Gastroesophageal sphincter (tissue), 4 donors: ENCODE measurements at regions not wholly inside any gene's neighbourhood (a gene's known extent, or its start where the extent isn't known, plus 50 kb on each side); places are given as distances from the start of the nearest gene placed in this dataset.
"Not testable (repeated sequence)": the region's sequence is repeated elsewhere in the genome, so short reads cannot be mapped to it uniquely, and the experiment has no call there.

Source experiments
- ATAC-seq: fragments of 150-250 bp; one replicate; pipeline ENCODE4 v1.9.1; 2016; ENCODE audit warnings: mild to moderate bottlenecking, moderate library complexity
- H3K27ac ChIP-seq, 4 donors: fragments of 200-600 bp; sonication (generic) in 3 of 4; 1 replicate in 3 of 4; 2 replicates in 1 of 4; pipeline ENCODE4 v1.5.1; 2016 to 2019
- H3K27me3 ChIP-seq: fragments of 200-600 bp; sonication (generic); one replicate; pipeline ENCODE4 v1.5.1; 2019
- H3K36me3 ChIP-seq, 2 donors: fragments of 200-600 bp; sonication (generic); one replicate each; pipeline ENCODE4 v1.5.1; 2019; ENCODE audit warnings: control low read depth in 1 of 2
- H3K4me1 ChIP-seq, 3 donors: fragments of 200-600 bp; sonication (generic); 1 replicate in 2 of 3; 2 replicates in 1 of 3; pipeline ENCODE4 v1.5.1; 2016 to 2019; ENCODE audit warnings: control low read depth in 2 of 3
- H3K4me3 ChIP-seq, 2 donors: fragments of 200-600 bp; sonication (generic); one replicate each; pipeline ENCODE4 v1.5.1; 2019; ENCODE audit warnings: mild to moderate bottlenecking in 1 of 2, moderate library complexity in 1 of 2
- H3K9me3 ChIP-seq, 3 donors: fragments of 200-600 bp; sonication (generic); one replicate each; pipeline ENCODE4 v1.5.1; 2017 to 2019; ENCODE audit warnings: control low read depth in 2 of 3
- EP300 ChIP-seq: sonication (generic); formaldehyde crosslinking; IDR thresholded peaks from one replicate; pipeline ENCODE4 v1.6.1; 2017; ENCODE audit warnings: antibody characterized with exemption, mild to moderate bottlenecking
- POLR2A ChIP-seq, 2 donors: fragments of 450-650 bp; IDR thresholded peaks; one replicate each; pipeline ENCODE4 v1.6.1; 2017; ENCODE audit warnings: antibody characterized with exemption in 2 of 2, mild to moderate bottlenecking in 2 of 2, moderate library complexity in 1 of 2
- POLR2AphosphoS5 ChIP-seq: sonication (generic); formaldehyde crosslinking; IDR thresholded peaks from one replicate; pipeline ENCODE4 v1.6.1; 2017; ENCODE audit warnings: antibody characterized with exemption
- WGBS, 2 donors: methylation state at CpG; one replicate each; pipeline ENCODE4 v1.1.5; 2018; ENCODE audit warnings: low coverage in 1 of 2; 5-methylcytosine and 5-hydroxymethylcytosine counted together
- TF ChIP-seq, protein P1 (sequence below), 4 experiments: fragments of 200-600 bp in 2 of 4; fragments of 450-650 bp in 2 of 4; sonication (generic) in 1 of 4; IDR thresholded peaks; one replicate each; pipeline ENCODE4 v1.5.1; 2017 to 2019; ENCODE audit warnings: antibody characterized with exemption in 4 of 4, mild to moderate bottlenecking in 2 of 4, moderate library complexity in 2 of 4

DNA sequence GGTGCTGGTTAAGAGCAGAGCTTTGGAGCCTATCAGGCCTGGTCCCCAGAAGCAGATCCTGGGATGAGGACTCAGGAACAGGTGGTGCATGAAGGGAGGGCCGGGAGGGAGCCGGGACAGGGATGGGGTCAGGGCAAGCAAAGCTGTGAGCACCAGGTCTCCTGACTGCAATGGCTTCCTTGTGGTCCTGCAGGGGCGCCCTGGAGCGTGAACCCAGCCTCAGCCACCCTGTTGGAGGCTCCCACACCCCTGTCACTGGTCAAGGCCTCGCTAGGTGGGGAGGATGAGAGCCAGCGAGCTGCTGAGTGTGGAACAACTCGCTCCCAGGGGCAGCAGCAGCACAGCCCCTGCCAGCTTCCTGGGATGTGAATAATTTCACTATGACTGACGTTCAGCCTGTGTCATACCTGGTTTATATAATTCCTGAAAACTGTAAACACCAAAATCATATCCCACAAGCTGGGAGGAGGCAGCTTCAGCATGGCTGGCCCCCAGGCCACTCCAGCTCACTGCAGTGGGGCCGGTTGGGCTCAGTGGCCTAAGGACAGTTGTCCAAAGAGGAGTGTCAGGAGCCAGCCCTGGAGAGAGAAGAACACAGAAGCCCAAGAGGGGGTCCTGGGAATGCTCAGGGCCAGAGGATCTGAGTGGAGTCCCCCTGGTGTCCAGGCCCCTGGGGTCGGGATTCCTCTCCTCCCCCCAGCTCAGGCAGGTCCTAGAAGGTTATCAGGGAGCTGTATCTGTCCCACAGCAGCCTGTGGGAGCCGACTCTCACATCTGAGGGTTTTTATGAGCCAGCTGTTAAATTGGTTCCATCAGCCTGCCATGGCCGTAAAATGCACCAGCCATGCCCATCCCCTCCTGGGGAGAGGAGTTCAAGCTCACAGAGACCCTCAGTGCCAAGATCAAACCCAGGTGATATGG, 272.9 kb downstream of the ADGRD1 start:
- no peak for ATAC-seq
- no peak overlapping the region for H3K4me3 ChIP-seq
- H3K4me1 ChIP-seq: peaks cover 0 to 11% (median 0%) of the 10 kb centered on the region in 3 donors
- 40% methylated on average over 2 of the region's 12 CpGs; no CpG with 5 or more reads in 1 of the 2 donors for WGBS, 2 donors
- TF ChIP-seq POLR2A (IDR thresholded peaks at IDR 0.05) (no peak), POLR2AphosphoS5 (no peak), EP300 (no peak)
- TF ChIP-seq, protein P1, sequence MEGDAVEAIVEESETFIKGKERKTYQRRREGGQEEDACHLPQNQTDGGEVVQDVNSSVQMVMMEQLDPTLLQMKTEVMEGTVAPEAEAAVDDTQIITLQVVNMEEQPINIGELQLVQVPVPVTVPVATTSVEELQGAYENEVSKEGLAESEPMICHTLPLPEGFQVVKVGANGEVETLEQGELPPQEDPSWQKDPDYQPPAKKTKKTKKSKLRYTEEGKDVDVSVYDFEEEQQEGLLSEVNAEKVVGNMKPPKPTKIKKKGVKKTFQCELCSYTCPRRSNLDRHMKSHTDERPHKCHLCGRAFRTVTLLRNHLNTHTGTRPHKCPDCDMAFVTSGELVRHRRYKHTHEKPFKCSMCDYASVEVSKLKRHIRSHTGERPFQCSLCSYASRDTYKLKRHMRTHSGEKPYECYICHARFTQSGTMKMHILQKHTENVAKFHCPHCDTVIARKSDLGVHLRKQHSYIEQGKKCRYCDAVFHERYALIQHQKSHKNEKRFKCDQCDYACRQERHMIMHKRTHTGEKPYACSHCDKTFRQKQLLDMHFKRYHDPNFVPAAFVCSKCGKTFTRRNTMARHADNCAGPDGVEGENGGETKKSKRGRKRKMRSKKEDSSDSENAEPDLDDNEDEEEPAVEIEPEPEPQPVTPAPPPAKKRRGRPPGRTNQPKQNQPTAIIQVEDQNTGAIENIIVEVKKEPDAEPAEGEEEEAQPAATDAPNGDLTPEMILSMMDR (IDR thresholded peaks at IDR 0.05): no peak
- no peak overlapping the region for H3K27ac ChIP-seq
- no peaks in the 10 kb centered on the region for H3K36me3 ChIP-seq
- no peaks in the 10 kb centered on the region for H3K9me3 ChIP-seq
- H3K27me3 ChIP-seq: peaks cover 20% of the 10 kb centered on the region

- not testable (repeated sequence) for H3K27ac ChIP-seq, H3K9me3 ChIP-seq, H3K4me3 ChIP-seq, ATAC-seq, H3K36me3 ChIP-seq
- Histone ChIP-seq H3K27me3 (peaks cover 20% of the 10 kb centered on the region), H3K4me1 (peaks cover 0 to 11% (median 0%) of the 10 kb centered on the region in 3 donors)
- 100% methylated on average over 1 to 2 of the region's 22 CpGs for WGBS, 2 donors
Measured at GRCh38 chr12:131227641-131228040, 273.9 kb downstream of the ADGRD1 start.

DNA sequence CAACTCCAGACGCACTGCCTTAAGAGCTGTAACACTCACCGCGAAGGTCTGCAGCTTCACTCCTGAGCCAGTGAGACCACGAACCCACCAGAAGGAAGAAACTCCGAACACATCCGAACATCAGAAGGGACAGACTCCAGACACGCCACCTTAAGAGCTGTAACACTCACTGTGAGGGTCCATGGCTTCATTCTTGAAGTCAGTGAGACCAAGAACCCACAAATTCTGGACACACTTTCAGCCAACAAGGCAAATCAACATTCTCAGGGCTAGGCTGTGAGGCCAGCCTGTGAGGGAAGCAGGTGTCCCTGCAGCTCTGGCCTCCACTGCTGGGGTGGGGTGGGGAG, 275.3 kb downstream of the ADGRD1 start:
- not testable (repeated sequence) for H3K4me3 ChIP-seq, H3K36me3 ChIP-seq, H3K27me3 ChIP-seq, ATAC-seq, H3K9me3 ChIP-seq
- H3K4me1 ChIP-seq: peaks cover 0 to 11% (median 0%) of the 10 kb centered on the region in 3 donors
- peak overlapping the region in 2 of 4 donors; percentile 39 to 54 for H3K27ac ChIP-seq
- 60% methylated on average over 1 of the region's 7 CpGs; no CpG with 5 or more reads in 1 of the 2 donors for WGBS, 2 donors

DNA sequence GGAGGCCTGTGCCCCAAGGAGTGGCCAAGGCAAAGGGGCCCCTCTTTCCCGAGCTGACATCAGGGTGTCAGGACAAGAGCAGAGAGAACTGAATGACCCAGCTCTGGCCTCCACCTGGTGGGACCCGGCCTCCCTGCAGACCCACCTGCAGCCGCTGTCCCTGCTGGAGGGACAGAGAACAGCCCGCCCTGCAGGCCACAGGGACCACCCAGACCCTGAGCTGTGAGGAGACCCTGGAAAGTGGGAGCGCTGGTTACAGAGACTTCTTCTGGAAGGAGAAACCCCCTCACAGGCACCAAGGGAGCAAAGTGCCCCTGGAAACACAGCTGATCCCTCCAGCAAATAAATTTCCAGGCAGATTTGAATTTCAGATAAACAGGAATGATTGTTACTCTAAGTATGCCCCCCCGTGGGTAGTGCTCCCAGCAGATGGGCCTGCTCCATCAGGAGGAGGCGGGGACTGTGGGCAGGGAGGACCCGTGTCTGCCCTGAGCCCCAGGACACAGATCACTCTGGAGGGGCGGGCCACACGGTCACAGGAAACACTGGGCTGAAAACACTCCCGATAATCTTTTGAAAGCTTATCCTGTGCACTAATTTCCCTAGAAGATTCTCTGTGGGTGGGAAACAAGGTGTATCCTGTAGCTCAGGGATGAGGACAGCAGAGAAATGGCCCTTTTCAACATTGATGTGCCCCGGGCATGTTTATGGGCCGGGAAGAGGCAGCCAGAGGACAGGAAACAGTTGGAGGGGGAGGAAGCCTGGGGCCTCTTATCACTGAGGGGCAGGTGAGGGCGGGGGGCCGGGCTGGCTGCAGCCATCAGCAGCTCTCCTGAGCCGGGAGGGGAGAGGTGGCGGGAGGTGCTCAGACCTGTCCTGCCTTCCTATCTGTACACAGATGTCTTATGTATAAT, 276.0 kb downstream of the ADGRD1 start:
- ATAC-seq: peak; percentile 75
- WGBS, 2 donors: 41 to 49% methylated on average over 4 to 6 of the region's 17 CpGs
- Histone ChIP-seq H3K9me3 (peaks cover 0 to 9% (median 0%) of the 10 kb centered on the region in 3 donors), H3K27ac (peak overlapping the region in 2 of 4 donors; percentile 39 to 54), H3K27me3 (peaks cover 9% of the 10 kb centered on the region), H3K36me3 (no peaks in the 10 kb centered on the region), H3K4me3 (no peak overlapping the region), H3K4me1 (peaks cover 0 to 11% (median 0%) of the 10 kb centered on the region in 3 donors)
- TF ChIP-seq POLR2AphosphoS5: no peak
- TF ChIP-seq EP300: no peak
- TF ChIP-seq POLR2A (IDR thresholded peaks at IDR 0.05): no peak
- TF ChIP-seq, protein P1 (IDR thresholded peaks at IDR 0.05): no peak

- H3K27me3 ChIP-seq: peaks cover 9% of the 10 kb centered on the region
- peak; percentile 17 for ATAC-seq
- TF ChIP-seq, protein P1 (IDR thresholded peaks at IDR 0.05): no peak
- TF ChIP-seq POLR2A (IDR thresholded peaks at IDR 0.05): no peak
- no peak for TF ChIP-seq POLR2AphosphoS5
- no peak for TF ChIP-seq EP300
- peaks cover 0 to 11% (median 0%) of the 10 kb centered on the region in 3 donors for H3K4me1 ChIP-seq
- no peak overlapping the region for H3K27ac ChIP-seq
- no peaks in the 10 kb centered on the region for H3K36me3 ChIP-seq
- H3K4me3 ChIP-seq: no peak overlapping the region
- H3K9me3 ChIP-seq: peaks cover 0 to 9% (median 0%) of the 10 kb centered on the region in 3 donors
- WGBS, 2 donors: 52 to 77% methylated on average over 10 to 13 of the region's 17 CpGs
Measured at GRCh38 chr12:131230340-131231031, 276.8 kb downstream of the ADGRD1 start.
